H1 (cell line): ENCODE measurements at regions not wholly inside any gene's neighbourhood (a gene's known extent, or its start where the extent isn't known, plus 50 kb on each side); places are given as distances from the start of the nearest gene placed in this dataset.

Experiments used
- CTCF ChIA-PET: fragments of 300-600 bp; sonication (Branson Sonifier 250); formaldehyde crosslinking; loops from one replicate; lab custom pipeline; 2021; ENCODE audit not compliant: partially characterized antibody; lab: Charles Lee
- POLR2A ChIA-PET: fragments of 300-600 bp; sonication (Branson Sonifier 250); formaldehyde crosslinking; loops from one replicate; lab custom pipeline; 2021; ENCODE audit warnings: inconsistent platforms; ENCODE audit not compliant: partially characterized antibody; lab: Charles Lee
- DNase-seq, 2 experiments: peaks; one replicate each; pipeline versions ENCODE4 v3.0.0 to v3.0.0-alpha.2; 2010 to 2022; ENCODE audit warnings: low spot score in 2 of 2, low read depth in 1 of 2, mixed read lengths in 1 of 2
- FAIRE-seq: peaks from 2 replicates; lab custom pipeline; 2011; peaks lifted over from hg19 to GRCh38; lab: Jason Lieb, UNC
- H2AFZ ChIP-seq: 2 replicates; pipeline ENCODE4 v1.8.1; 2012; ENCODE audit warnings: low read length, inconsistent platforms
- H2AK5ac ChIP-seq: 2 replicates; pipeline ENCODE4 v1.6.1; 2013; ENCODE audit warnings: low read depth, low read length
- H2BK120ac ChIP-seq: replicated peaks from 2 replicates; pipeline ENCODE3; 2013; ENCODE audit warnings: low read depth, low read length, inconsistent platforms
- H2BK12ac ChIP-seq: 2 replicates; pipeline ENCODE4 v1.6.1; 2013; ENCODE audit warnings: low read depth, low read length
- H2BK15ac ChIP-seq: 2 replicates; pipeline ENCODE4 v1.6.1; 2013; ENCODE audit warnings: low read length
- H2BK20ac ChIP-seq: 2 replicates; pipeline ENCODE4 v1.6.1; 2013; ENCODE audit warnings: low read length
- H2BK5ac ChIP-seq: 2 replicates; pipeline ENCODE4 v1.6.1; 2013; ENCODE audit warnings: low read depth, low read length
- H3K14ac ChIP-seq: 2 replicates; pipeline ENCODE4 v1.6.1; 2013; ENCODE audit warnings: inconsistent platforms; ENCODE audit not compliant: insufficient read length
- H3K18ac ChIP-seq: 2 replicates; pipeline ENCODE4 v1.6.1; 2013; ENCODE audit warnings: low read length; ENCODE audit errors: extremely low read depth
- H3K23ac ChIP-seq: 2 replicates; pipeline ENCODE4 v1.6.1; 2013; ENCODE audit warnings: inconsistent platforms; ENCODE audit not compliant: insufficient read length
- H3K23me2 ChIP-seq: 2 replicates; pipeline ENCODE4 v1.6.1; 2013; ENCODE audit warnings: low read depth, low read length
- H3K27ac ChIP-seq: 2 replicates; pipeline ENCODE4 v1.6.1; 2011; ENCODE audit warnings: low read depth, low read length, inconsistent platforms
- H3K27me3 ChIP-seq, 4 experiments: replicated peaks in 1 of 4; 1 replicate in 1 of 4; 2 replicates in 3 of 4; pipeline versions ENCODE4 v1.6.1 to v1.8.1; 2011 to 2013; ENCODE audit warnings: low read length in 3 of 4, mild to moderate bottlenecking in 3 of 4, inconsistent platforms in 2 of 4, mixed read lengths in 2 of 4, moderate library complexity in 1 of 4; ENCODE audit not compliant: control insufficient read depth in 3 of 4, insufficient read depth in 3 of 4; ENCODE audit errors: extremely low read depth in 1 of 4
- H3K36me3 ChIP-seq, 4 experiments: 2 replicates each; pipeline versions ENCODE4 v1.6.1 to v1.8.1; 2011 to 2013; ENCODE audit warnings: mild to moderate bottlenecking in 4 of 4, low read length in 3 of 4, moderate library complexity in 2 of 4, control low read depth in 1 of 4, inconsistent platforms in 1 of 4; ENCODE audit not compliant: insufficient read depth in 4 of 4, control insufficient read depth in 2 of 4
- H3K4ac ChIP-seq: replicated peaks from 2 replicates; pipeline ENCODE3; 2013; ENCODE audit warnings: low read length, low read depth, mixed read lengths, inconsistent platforms; ENCODE audit not compliant: insufficient read length
- H3K4me1 ChIP-seq, 4 experiments: replicated peaks in 1 of 4; 1 replicate in 1 of 4; 2 replicates in 3 of 4; pipeline versions ENCODE4 v1.6.1 to v1.8.1; 2011 to 2013; ENCODE audit warnings: low read length in 3 of 4, inconsistent platforms in 2 of 4, mixed read lengths in 1 of 4; ENCODE audit not compliant: insufficient read depth in 4 of 4, control insufficient read depth in 3 of 4
- H3K4me2 ChIP-seq, 2 experiments: 2 replicates each; pipeline versions ENCODE4 v1.6.1 to v1.8.1; 2011 to 2013; ENCODE audit warnings: low read depth in 2 of 2, low read length in 2 of 2, control low read depth in 1 of 2, inconsistent platforms in 1 of 2, mild to moderate bottlenecking in 1 of 2; ENCODE audit not compliant: insufficient read depth in 1 of 2
- H3K4me3 ChIP-seq, 4 experiments: fragments of 200-600, 300-600 bp in 1 of 4; sonication (generic), shearing (Covaris generic), sonication (Bioruptor Twin) in 1 of 4; 2 replicates each; pipeline versions ENCODE4 v1.5.1 to v1.8.1; 2011 to 2016; ENCODE audit warnings: low read length in 4 of 4, low read depth in 3 of 4, control low read depth in 2 of 4, inconsistent platforms in 2 of 4, mild to moderate bottlenecking in 2 of 4, mixed read lengths in 1 of 4, moderate library complexity in 1 of 4; ENCODE audit not compliant: insufficient read depth in 2 of 4; ENCODE audit errors: extremely low read depth in 1 of 4
- H3K56ac ChIP-seq: replicated peaks from 2 replicates; pipeline ENCODE3; 2013; ENCODE audit warnings: low read depth, mild to moderate bottlenecking, mixed read lengths, low read length, inconsistent platforms; ENCODE audit not compliant: insufficient read length
- H3K79me1 ChIP-seq: 2 replicates; pipeline ENCODE4 v1.6.1; 2013; ENCODE audit warnings: low read depth, low read length, control low read depth
- H3K79me2 ChIP-seq, 2 experiments: 2 replicates each; pipeline versions ENCODE4 v1.6.1 to v1.8.1; 2012 to 2013; ENCODE audit warnings: low read length in 2 of 2, mild to moderate bottlenecking in 2 of 2, inconsistent platforms in 1 of 2; ENCODE audit not compliant: insufficient read depth in 2 of 2, control insufficient read depth in 1 of 2
- H3K9ac ChIP-seq, 4 experiments: replicated peaks in 1 of 4; 1 replicate in 1 of 4; 2 replicates in 3 of 4; pipeline versions ENCODE4 v1.6.1 to v1.8.1; 2011 to 2013; ENCODE audit warnings: low read depth in 3 of 4, low read length in 3 of 4, control low read depth in 2 of 4, mild to moderate bottlenecking in 2 of 4, moderate library complexity in 2 of 4, inconsistent platforms in 1 of 4; ENCODE audit errors: extremely low read depth in 1 of 4
- H3K9me3 ChIP-seq, 2 experiments: 2 replicates each; pipeline versions ENCODE4 v1.6.1 to v1.8.1; 2012 to 2013; ENCODE audit warnings: mild to moderate bottlenecking in 2 of 2, moderate library complexity in 2 of 2, control low read depth in 1 of 2, inconsistent platforms in 1 of 2, low read depth in 1 of 2, low read length in 1 of 2, mixed read lengths in 1 of 2; ENCODE audit not compliant: insufficient read depth in 2 of 2
- H4K20me1 ChIP-seq, 2 experiments: replicated peaks in 1 of 2; 2 replicates each; pipeline versions ENCODE3 to v1.8.1; 2011 to 2013; ENCODE audit warnings: inconsistent platforms in 2 of 2, low read length in 2 of 2, mild to moderate bottlenecking in 1 of 2; ENCODE audit not compliant: insufficient read depth in 2 of 2, control insufficient read depth in 1 of 2
- H4K5ac ChIP-seq: 2 replicates; pipeline ENCODE4 v1.6.1; 2013; ENCODE audit warnings: low read length, low read depth, mixed read lengths, inconsistent platforms; ENCODE audit not compliant: insufficient read length
- H4K8ac ChIP-seq: 2 replicates; pipeline ENCODE4 v1.8.0; 2013; ENCODE audit warnings: mild to moderate bottlenecking, moderate library complexity, low read length, inconsistent platforms; ENCODE audit not compliant: insufficient read depth; ENCODE audit errors: extremely low read depth
- H4K91ac ChIP-seq: replicated peaks from 2 replicates; pipeline ENCODE3; 2013; ENCODE audit warnings: low read length, mixed read lengths, inconsistent platforms; ENCODE audit not compliant: insufficient read length
- BACH1 ChIP-seq: IDR thresholded peaks from 2 replicates; pipeline ENCODE4 v1.6.1; 2012; ENCODE audit warnings: low read length, improper control_type of control experiment
- CHD1 ChIP-seq: IDR thresholded peaks from 2 replicates; pipeline ENCODE4 v1.6.1; 2012; ENCODE audit warnings: low read depth, low read length, improper control_type of control experiment
- HDAC2 ChIP-seq, 2 experiments: fragments of 300-600 bp in 1 of 2; sonication (generic) in 1 of 2; IDR thresholded peaks; 2 replicates each; pipeline ENCODE4 v1.6.1; 2011 to 2012; ENCODE audit warnings: low read depth in 2 of 2, low read length in 2 of 2, mild to moderate bottlenecking in 2 of 2, moderate library complexity in 2 of 2, borderline replicate concordance in 1 of 2, inconsistent platforms in 1 of 2
- JUN ChIP-seq: IDR thresholded peaks from 2 replicates; pipeline ENCODE4 v1.6.1; 2011; ENCODE audit warnings: low read depth, mild to moderate bottlenecking, improper control_type of control experiment, low read length
- JUND ChIP-seq: IDR thresholded peaks from 2 replicates; pipeline ENCODE4 v1.6.1; 2011; ENCODE audit warnings: mild to moderate bottlenecking, improper control_type of control experiment, low read length
- KDM5A ChIP-seq: fragments of 200-600 bp; IDR thresholded peaks from 2 replicates; pipeline ENCODE4 v1.7.1; 2012; ENCODE audit warnings: mild to moderate bottlenecking, low read length, inconsistent platforms, mixed read lengths
- MAFK ChIP-seq: IDR thresholded peaks from 2 replicates; pipeline ENCODE4 v1.6.1; 2012; ENCODE audit warnings: low read depth, mild to moderate bottlenecking, improper control_type of control experiment, low read length
- POLR2AphosphoS5 ChIP-seq: IDR thresholded peaks from 2 replicates; pipeline ENCODE4 v1.6.1; 2011; ENCODE audit warnings: low read depth, low read length
- SP4 ChIP-seq: IDR thresholded peaks from 2 replicates; pipeline ENCODE4 v1.6.1; 2012; ENCODE audit warnings: low read length, inconsistent platforms
- TAF1 ChIP-seq: IDR thresholded peaks from 2 replicates; pipeline ENCODE4 v1.6.1; 2011; ENCODE audit warnings: mild to moderate bottlenecking, low read depth, low read length
- TAF7 ChIP-seq: optimal IDR thresholded peaks from 2 replicates; pipeline ENCODE3; 2011; ENCODE audit warnings: low read depth, mild to moderate bottlenecking, inconsistent platforms, low read length, moderate library complexity, borderline replicate concordance
- TCF12 ChIP-seq: IDR thresholded peaks from 2 replicates; pipeline ENCODE4 v1.6.1; 2011; ENCODE audit warnings: low read depth, mild to moderate bottlenecking, low read length
- YY1 ChIP-seq: IDR thresholded peaks from 2 replicates; pipeline ENCODE4 v1.6.1; 2011; ENCODE audit warnings: low read depth, mild to moderate bottlenecking, low read length
- WGBS, 2 experiments: shearing (Covaris generic) in 1 of 2; methylation state at CpG; one replicate each; pipeline versions ENCODE4 v1.1.6 to v1.1.7; 2013 to 2015; ENCODE audit warnings: low lambda C conversion rate in 2 of 2, mixed read lengths in 2 of 2, inconsistent platforms in 1 of 2, low coverage in 1 of 2, missing lambda C conversion rate in 1 of 2; ENCODE audit not compliant: insufficient replicate concordance in 2 of 2, insufficient coverage in 1 of 2, insufficient read length in 1 of 2; ENCODE audit errors: extremely low coverage in 1 of 2, missing lambda C conversion rate in 1 of 2; 5-methylcytosine and 5-hydroxymethylcytosine counted together

DNA sequence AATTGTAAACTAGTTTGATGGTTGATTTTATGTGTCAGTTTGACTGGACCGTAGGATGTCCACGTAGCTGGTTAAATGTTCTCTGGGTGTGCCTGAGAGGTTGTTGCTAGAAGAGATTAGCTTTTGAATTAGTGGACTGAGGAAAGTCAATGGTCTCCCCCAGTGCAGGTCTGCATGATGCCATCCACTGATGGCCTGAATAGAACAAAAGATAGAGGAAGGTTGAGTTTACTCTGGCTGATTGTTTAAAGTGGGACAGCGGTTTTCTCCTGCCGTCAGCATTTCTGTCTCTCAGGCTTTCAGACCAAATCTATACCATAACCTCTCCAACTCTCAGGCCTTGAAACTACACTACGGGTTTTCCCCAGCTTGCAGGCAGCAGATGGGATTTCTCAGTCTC lies 899.2 kb upstream of the WWC1 start:
- Histone ChIP-seq H3K27me3 (peaks cover 0 to 1% (median 0%) of the 10 kb centered on the region in 4 experiments; a peak in 1 of 7 replicates), H3K79me1 (no peaks in the 10 kb centered on the region), H2AK5ac (no peak overlapping the region), H3K36me3 (no peaks in the 10 kb centered on the region), H4K5ac (no peak overlapping the region), H3K4me1 (no peaks in the 10 kb centered on the region), H3K9ac (no peak overlapping the region), H3K23me2 (no peaks in the 10 kb centered on the region), H3K4me3 (no peak overlapping the region), H2BK12ac (no peak overlapping the region), H3K4me2 (no peak overlapping the region), H4K91ac (no peak overlapping the region), H2BK15ac (no peak overlapping the region), H3K18ac (no peak overlapping the region), H2BK120ac (no peak overlapping the region), H3K56ac (no peak overlapping the region), H2BK20ac (no peak overlapping the region), H3K23ac (no peak overlapping the region), H4K20me1 (no peaks in the 10 kb centered on the region), H3K79me2 (no peaks in the 10 kb centered on the region), H3K9me3 (no peaks in the 10 kb centered on the region), H2AFZ (no peak overlapping the region), H2BK5ac (no peak overlapping the region), H4K8ac (no peak overlapping the region), H3K27ac (no peak overlapping the region), H3K4ac (no peak overlapping the region), H3K14ac (no peak overlapping the region)
- WGBS, 2 experiments: 76% methylated on average over 5 of the region's 5 CpGs; no CpG with 5 or more reads in 1 of the 2 experiments
- no peak for DNase-seq
- TF ChIP-seq JUN: no peak
- no peak for TF ChIP-seq HDAC2 (IDR thresholded peaks at IDR 0.05; ENCODE audit: borderline replicate concordance in 1 of 2, low read depth in 2 of 2, low read length in 2 of 2)
- no peak for TF ChIP-seq JUND
- no peak for TF ChIP-seq MAFK
- TF ChIP-seq BACH1: no peak
- no peak for TF ChIP-seq TAF1
- no peak for TF ChIP-seq TAF7
- no peak for TF ChIP-seq SP4
- TF ChIP-seq POLR2AphosphoS5: no peak
- no peak for TF ChIP-seq TCF12
- no peak for TF ChIP-seq YY1
- no peak for TF ChIP-seq CHD1
- no peak for TF ChIP-seq KDM5A
- CTCF ChIA-PET: interaction anchor here (0.6 to 2.2 kb wide), 2 partner anchors 655 to 698 kb away, joined by 3 to 6 read pairs; no protein-coding TSS in a partner anchor
- no peak for FAIRE-seq
- POLR2A ChIA-PET: no interaction called here
